SK-N-DZ (cell line): ENCODE measurements at regions not wholly inside any gene's neighbourhood (a gene's known extent, or its start where the extent isn't known, plus 50 kb on each side); places are given as distances from the start of the nearest gene placed in this dataset.
"Not testable (repeated sequence)": the region's sequence is repeated elsewhere in the genome, so short reads cannot be mapped to it uniquely, and the experiment has no call there.

Source experiments
- DNase-seq: peaks from one replicate; pipeline ENCODE4 v3.0.0-alpha.2; 2015; ENCODE audit warnings: low spot score

DNA sequence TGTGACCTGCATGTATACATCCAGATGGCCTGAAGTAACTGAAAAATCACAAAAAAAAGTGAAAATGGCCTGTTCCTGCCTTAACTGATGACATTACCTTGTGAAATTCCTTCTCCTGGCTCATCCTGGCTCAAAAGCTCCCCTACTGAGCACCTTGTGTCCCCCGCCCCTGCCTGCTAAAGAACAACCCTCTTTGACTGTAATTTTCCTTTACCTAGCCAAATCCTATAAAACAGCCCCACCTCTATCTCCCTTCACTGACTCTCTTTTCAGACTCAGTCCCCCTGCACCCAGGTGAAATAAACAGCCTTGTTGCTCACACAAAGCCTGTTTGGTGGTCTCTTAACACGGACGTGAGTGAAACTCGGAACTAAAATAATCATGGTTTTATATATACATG lies 1916.0 kb downstream of the C4orf33 start:
- DNase-seq: not testable (repeated sequence)

DNA sequence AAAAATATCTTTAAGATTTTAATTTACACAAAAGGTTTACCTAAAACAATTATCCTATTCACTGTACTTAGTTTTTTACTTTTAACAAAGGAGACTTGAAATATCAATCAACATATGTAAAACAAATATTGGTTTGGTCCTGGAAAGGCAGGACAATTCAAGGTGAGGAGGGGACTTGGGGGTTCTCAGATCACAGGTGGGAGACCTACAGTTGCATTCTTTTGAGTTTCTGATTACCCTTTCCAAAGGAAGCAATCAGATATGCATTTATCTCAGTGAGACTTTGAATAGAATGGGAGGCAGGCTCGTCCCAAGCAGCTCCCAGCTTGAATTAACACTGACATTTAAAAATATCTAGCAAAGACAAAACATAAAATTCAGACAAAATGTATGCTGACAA lies 1917.3 kb downstream of the C4orf33 start:
- DNase-seq: no peak

DNA sequence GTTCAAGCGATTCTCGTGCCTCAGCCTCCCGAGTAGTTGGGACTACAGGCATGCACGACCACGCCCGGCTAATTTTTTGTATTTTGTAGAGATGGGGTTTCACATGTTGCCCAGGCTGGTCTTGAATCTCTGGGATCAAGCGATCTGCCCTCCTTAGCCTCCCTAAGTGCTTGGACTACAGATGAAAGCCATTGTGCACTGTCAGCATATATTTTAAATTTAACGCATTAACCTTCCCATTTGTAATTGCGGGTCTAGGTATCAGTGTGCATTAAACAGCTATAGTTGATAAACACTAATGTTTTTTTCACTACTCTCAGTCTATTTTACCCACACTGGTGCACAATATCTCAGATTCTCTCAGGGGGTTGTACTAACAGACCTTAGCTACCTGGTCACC lies 1930.8 kb downstream of the C4orf33 start:
- no peak for DNase-seq

DNA sequence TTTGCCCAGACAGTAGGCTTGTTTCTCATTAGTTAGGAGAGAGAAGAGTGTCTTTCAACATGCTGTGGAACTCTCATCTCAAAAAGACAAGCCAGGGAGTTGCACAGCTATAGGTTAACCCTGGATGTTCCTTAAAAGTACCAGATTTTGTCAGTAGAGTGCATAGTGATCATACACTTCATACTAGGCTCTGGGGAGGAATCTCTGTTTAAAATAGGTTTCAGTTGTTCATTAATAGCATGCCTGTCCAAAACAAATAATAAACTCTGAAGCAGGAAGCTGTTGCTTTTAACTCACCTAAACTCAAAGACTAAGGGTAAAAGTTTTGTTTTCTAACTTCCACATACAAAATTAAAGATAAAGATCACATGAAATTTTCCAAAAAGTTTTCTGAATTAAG lies 1948.4 kb downstream of the C4orf33 start:
- DNase-seq: no peak

DNA sequence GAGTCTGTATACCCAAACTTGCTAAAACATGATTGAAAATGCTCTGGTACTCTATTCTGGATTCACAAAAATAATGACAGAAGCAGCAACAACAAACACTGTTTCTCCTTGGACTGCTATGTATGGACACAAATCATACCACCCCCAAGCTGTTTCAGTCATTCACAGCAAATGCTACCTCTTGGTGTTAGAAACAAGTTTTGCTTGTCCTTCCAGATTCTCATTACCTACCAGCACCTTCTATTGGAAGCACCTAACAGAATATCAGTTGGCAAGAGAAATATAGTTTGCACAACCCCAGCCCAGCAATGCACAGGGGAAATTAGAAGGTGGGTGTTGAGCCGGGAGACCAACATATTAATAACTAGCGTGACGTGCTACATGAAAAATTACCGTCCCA lies 1950.9 kb downstream of the C4orf33 start:
- no peak for DNase-seq

DNA sequence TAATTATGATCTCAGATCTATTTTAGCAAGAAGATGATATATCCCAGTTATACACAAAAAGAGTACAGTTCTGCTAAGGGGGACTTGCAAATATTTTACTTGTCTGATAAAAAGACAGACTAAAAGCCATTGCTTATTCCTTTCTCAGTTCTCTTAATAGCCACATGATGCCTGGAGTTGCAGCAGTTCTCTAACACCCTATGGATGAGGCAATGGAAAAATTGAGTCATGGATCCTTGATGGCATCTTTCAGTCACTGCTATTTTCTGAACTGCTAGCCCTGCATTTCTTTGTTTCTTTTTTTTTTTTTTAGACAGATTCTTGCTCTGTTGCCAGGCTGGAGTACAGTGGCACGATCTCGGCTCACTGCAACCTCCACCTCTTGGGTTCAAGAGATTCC lies 1956.7 kb downstream of the C4orf33 start:
- no peak for DNase-seq

DNA sequence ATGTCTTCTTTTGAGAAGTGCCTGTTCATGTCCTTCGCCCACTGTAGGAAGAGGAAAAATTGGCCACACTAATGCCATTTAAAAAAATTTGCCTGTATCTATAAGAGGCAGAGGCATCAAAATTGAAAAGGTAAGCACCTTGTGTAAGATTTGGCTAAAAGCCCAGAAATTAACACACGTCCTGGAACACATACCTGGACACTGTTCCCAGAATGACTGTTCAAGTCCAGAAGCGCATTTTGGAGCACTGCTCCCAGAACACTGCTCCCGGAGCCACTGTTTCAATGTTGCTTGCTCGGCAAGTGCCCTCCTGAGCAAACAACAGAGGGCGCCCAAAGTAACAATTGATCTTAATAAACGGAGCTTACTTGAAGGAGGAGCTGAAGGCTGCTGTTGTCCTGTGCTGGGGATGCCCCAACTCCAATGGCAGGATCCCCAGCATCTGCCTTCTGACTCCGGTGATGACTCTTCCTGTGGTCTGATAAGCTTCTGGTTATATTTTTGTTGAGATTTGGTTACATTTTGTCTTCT lies 1958.6 kb downstream of the C4orf33 start:
- DNase-seq: peak; percentile 0

DNA sequence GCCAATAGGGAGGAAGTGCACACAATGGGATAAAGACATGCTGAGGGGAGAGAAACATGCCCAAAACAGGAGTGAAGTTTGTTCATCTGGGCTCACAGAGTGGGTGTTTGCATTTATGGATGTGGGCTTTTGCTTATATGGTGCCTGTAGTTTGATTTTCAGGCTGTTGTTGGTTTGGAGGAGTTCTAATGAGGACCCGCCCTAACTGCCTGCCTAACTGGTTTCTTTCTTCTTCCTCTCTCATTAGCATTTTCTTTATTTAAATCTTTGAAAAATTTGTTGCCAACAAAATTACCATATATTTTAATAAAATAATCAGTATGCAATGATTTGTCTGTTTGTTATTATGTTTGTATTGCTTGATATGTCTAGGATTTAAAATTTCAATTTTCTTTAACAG lies 1965.8 kb downstream of the C4orf33 start:
- no peak for DNase-seq

DNA sequence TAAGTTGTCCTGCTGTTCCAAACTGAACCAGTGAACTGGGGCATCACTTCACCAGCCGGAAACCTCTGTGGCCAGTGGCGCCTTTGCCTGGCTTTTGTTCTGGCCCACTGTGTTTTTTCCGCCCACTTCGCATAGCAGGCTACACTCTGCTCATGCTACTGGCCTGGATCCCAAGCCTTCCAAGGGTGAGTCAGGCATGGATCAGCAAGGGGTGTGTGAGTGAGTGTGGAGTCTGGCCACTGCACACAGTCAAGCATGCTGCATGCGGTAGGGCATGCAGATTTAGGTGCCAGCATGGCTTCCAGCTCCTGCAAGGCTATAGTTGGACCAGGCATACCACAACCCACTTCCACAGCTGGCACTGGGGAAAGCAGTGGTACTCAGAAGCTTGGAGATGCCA lies 1967.9 kb downstream of the C4orf33 start:
- no peak for DNase-seq

DNA sequence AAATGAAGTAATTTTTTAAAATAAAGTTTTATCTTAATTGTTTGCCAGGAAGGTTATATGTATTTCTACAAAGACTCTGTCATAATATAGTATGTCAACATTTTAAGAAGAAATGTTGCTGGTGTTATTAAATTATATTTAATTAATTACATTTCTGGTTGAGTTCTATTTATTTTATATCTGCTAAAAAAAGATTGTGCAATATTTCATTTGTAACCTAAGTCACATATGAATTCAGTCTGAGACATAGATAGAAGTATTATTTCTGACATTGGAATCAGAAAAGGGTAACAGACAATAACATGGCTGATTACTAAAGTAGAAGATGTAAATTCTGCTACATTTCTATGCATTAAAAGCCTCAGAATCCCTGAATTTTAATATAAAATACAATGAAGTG lies 1985.1 kb downstream of the C4orf33 start:
- no peak for DNase-seq

DNA sequence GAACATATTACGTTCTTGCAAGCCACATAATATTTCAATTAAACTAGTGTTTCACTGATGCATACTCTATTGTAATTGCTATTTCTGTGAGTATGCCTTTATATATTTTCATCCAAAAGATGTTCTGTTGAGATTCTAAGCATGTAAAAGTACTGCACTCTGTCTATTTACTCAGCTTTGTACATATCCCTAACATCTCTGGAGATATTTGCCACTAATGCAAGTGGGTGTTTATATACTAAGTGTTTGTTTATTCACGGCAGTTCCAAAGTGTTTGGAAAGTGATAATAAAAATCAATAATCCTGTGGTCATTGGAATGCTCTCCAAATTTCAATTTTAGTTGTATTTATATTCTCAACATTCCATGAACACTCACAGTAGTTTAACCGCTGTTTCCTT lies 1989.0 kb downstream of the C4orf33 start:
- DNase-seq: no peak

DNA sequence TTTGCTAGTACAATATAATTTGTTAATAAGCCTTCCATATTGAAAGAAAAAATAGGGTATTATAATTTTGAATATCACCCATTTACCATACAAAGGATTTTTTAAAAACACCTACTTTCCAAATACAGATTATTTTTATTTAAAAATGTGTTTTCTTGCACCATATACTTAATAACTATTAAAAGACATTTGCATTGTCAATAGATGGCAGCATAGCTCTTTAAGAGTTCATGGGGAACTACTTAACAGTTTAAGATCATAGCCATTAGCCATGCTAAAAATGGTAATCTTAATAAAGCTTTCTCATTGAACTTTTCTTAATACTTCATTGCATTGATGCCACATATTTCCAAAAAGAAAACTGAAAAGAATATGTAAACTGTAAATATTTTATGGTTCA lies 1995.9 kb downstream of the C4orf33 start:
- peak; percentile 34 for DNase-seq

DNA sequence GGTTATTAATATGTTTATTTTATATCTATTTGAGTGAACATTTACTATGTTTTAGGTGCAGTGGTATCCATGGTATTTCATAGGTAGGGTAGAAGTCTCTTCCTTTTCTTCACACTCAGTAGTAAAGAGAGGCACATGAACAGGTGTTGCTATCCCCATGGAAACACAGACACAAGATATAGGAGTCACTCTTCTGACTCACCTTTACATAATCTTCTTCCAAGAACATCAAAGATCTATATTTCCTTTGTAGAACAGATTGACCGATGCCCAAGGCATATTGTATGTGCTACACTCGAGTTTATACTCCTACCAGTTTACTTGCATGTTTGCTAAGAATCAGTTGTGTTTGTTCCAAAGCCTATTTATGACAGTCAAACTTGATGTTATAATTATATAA lies 1997.4 kb downstream of the C4orf33 start:
- no peak for DNase-seq

DNA sequence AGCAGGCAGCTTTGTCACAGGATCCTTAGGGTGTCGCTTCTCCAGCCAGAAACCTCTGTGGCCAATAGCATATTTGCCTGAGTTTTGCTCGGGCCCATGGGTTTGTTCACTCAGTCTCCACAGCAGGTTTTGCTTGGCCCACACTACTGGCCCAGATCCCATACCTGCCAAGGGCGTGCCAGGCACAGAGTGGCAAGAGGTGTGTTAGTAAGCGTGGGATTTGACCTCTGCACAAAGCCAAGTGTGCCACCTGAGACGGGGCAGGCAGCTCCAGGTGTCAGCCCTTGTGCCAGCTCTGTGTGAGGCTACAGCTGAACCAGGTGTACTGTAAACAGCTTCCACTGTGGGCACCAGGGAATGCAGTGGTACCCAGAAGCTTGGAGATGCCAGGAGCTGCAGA lies 2003.0 kb downstream of the C4orf33 start:
- no peak for DNase-seq

DNA sequence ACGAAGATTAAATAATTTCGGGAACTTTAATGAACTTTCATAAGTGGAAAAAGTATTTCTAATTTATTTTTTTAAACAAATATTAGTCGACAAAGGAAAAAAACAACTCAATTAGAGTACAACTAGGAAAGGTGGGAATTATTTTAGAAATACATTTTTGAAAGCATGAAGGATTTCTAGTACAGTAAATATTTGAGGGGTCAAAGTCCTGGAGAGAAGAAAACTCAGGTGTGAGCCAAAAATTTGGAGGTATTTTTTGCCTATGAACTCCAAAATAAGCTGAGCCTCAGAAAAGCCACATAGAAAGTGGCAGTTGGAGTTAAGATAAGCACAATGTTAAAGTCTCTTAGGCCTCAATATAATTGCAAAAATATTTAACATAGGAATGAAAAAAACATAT lies 2017.3 kb downstream of the C4orf33 start:
- DNase-seq: no peak

DNA sequence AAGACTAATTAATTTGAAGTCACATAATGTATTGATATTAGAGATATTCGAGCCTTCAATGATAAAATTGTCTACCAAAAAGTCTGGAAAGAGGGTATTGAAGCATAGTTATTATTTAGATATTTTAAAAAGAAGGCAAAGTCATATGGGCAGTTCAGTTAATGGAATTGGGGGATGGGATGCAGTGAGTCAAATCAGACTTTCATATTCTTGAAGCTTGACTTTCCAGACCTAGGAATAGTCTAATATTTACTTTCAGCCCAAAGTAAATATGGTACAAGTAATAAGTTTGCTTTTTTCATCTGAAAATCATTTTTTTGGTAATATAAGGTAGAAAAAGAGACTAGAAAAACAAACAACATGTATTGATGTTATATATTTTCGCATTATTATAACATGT lies 2017.8 kb downstream of the C4orf33 start:
- no peak for DNase-seq

DNA sequence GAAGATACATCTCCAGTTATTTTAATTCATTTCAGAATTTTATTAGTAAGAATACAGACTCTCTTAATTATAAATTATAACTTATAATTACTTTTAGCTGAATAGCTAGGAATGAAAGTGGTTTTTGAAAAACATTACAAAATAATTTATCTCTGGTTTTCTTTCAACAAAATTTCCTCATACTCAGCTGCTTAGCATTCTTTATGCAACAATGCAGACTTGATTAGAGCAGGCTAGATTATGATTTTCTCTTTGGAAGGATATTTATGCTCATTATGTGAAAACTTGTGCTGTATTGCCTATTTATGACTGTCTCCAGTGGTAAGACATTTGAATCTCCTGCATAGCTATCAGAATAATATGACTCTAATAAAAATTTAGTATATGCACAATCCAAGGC lies 2023.7 kb downstream of the C4orf33 start:
- DNase-seq: no peak

DNA sequence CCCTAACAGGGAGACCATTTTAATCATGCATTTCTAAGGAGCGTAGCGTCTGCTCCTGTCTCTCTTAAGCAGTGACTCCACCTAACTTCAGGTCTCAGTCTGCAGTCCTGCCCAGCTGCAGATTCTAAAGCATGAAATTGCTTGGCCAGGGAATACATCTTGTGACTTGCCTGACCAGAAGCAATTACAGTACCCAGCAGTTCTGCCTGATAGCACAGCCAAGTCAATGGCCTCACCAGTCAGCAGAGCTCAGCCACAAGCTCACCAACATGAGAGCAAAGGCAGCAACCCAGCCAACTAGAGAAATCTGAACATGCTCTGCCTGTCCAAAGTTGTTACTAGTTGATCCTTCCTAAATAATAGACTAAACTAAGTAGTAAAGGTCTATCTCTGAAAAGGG lies 2011.9 kb upstream of the PCDH10 start:
- no peak for DNase-seq

DNA sequence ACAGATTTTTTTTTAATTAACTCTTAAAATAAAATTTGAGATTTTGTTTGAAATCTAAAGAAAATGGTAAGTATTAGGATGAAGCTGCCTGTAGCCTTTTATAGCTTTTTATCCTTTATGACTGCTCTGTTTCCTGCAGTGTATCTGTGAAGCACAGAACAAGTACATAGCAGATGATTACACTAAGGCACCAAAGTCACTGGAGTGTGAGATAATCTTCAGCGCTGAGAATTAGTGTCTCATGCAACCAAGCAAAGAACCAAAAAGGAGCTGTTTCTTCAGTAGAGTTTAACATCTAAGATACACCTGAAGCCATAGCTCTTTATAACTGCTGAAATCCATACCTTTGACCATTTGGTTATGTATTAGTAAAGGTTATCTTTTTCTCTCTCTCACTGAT lies 1989.8 kb upstream of the PCDH10 start:
- DNase-seq: no peak

DNA sequence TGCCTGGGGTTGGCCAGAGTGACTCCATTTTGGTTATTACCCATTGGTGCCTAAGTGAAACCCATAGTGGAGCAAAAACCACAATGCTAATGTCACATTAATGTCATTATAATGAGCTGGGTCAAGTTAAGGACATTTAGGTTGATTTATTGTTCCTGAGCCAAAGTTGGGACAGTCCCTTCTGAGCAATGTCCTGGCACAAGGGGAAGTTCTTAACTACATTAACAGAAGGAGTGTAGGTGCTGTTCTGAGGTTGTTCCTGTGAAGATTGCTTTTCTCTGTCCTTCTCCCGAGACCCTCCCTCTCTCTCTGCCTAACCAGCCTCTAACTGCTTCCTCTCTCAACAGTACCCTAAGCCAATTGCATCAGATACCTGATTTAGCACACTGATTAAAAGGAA lies 1956.8 kb upstream of the PCDH10 start:
- DNase-seq: no peak

DNA sequence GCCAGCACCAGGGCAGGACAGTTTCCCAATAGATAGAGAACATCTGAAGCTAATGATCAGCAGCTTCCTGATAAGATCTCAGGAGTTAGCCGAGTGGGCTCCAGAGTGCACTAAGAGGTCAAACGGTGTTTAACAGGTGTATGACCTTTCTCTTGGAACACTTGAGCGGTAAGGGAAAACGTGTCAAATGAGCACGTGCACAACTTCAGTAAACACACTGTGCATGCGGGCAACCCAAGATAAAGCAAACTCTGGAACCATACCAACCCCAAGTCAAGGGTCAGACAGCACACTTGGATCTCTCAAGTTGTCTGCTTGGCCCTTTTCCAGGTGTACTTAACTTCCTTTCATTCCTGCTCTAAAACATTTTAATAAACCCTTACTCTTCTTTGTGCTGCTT lies 1941.5 kb upstream of the PCDH10 start:
- no peak for DNase-seq

DNA sequence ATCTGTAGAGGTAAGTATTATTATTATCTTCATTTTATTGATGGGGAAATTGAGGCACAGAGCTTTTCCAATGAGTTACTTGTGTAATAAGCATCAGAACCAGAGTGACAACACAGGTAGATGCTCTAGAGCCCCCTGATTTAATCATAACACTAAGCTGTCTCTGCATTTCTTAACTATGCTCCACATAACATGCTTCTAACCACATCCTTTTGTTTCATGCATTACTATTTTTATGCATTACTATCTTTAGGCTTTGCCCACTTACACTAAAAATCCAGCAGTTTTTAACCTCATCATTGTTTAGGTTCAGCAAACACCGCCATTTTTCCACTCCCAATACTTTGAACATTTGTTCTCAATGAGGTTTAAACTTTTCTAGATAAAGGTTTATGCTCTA lies 1900.8 kb upstream of the PCDH10 start:
- DNase-seq: no peak

DNA sequence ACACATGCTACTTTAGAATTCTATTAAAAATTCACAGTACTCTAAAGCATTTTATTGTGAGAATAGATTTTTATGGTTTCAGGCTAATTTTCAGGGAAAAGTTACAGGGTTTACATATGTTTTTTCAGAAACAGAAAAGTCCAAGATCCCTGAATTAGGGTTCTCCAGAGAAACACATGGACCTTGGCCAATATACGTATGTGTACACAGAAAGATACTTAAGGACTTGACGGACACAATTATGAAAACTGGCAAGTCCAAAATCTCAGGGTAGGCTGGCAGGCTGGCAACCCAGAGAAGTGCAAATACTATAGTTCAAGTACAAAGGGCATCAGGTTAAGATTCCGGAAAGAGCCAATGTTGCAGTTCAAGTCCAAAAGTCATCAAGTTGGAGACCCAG lies 1897.8 kb upstream of the PCDH10 start:
- no peak for DNase-seq

DNA sequence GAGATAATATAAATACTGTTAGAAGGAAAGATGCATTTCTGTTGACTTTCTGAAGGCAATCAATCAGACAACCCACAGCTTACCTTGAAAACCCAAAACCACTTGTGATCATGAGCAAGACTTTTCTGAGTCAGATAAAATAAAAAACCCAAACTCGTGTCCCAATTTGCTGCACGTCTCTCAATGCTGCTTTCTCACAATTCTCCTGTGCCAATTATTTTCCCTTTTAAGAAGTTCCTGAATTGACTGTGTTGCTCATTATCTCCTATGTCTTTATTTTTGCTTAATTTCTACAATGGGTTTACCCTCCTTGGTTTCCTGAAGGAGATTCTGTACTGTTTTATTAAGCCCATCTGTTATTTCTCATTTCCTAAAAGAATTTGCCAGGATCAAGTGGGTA lies 1891.9 kb upstream of the PCDH10 start:
- DNase-seq: no peak

DNA sequence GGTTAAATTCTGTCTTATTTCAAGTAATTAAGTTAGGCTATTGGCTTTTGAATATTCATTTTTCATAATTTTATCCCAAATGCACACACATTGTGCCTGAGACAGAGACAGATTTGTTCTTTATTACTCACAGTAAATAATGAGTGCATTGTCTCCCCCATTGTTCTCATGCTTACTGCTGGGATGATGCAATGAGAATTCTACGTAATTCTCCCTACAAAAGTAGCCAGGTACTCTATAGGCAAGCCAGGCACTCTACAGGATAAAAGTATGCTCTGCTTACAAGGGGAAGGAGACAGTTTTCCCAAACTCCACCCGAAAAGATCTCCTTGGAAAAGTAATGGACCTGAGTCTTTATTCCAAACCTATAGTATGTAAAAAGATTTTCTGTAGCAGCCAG lies 1890.7 kb upstream of the PCDH10 start:
- no peak for DNase-seq
